ENCODE measurements at regions not wholly inside any gene's neighbourhood (a gene's known extent, or its start where the extent isn't known, plus 50 kb on each side); places are given as distances from the start of the nearest gene placed in this dataset.
"Not testable (repeated sequence)": the region's sequence is repeated elsewhere in the genome, so short reads cannot be mapped to it uniquely, and the experiment has no call there.

DNA sequence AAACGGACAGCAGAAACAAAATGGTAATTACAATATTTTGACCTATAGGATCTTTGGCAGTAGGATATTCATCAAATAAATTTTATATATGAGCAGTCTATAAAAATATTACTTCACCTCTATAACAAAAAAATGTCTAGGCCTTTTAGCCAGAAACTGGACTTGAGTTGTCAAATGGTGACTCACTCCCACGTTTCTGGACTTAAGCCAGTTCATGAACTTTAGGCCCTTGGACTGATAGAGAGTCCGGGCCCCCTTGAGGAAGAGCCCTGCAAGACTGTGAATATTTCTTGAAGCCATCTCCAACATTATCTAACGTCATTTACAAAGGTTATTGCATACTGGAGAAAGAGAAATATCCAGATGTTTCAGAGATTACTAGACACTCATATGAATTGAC, 106.8 kb upstream of the FAM47A start:
- DNase-seq = no peak

DNA sequence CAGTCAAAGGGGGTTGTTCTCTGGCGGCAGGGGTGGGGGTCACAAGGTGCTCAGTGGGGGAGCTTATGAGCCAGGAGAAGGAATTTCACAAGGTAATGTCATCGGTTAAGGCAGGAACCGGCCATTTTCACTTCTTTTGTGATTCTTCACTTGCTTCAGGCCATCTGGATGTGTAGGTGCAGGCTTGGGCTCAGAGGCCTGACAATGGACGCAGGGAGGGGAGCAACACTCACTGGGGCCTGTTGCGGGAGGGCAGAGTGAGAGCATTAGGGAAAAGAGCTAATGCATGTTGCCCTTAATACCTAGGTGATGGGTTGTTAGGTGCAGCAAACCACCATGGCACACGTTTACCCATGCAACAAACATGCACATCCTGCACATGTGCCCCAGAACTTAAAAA, 98.0 kb upstream of the FAM47A start:
- not testable (repeated sequence) for DNase-seq

DNA sequence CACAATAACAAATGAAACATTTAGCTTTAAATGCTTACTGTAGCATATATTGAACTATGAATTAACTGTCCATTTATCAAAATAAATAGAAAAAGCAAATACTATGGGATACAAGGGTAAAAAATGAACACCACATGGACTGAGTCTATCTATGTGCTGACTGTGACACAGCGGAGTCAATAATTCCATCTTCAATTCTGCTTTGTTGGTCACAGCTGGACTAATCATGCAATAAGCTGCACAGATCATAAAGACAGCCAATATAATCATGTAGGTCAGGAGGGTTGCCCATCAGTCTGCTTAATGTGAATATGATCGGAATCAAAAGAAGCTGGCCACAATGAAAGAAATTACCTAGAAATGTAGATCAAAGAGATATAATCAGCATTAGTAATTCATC, 95.7 kb upstream of the FAM47A start:
- DNase-seq = no peak

DNA sequence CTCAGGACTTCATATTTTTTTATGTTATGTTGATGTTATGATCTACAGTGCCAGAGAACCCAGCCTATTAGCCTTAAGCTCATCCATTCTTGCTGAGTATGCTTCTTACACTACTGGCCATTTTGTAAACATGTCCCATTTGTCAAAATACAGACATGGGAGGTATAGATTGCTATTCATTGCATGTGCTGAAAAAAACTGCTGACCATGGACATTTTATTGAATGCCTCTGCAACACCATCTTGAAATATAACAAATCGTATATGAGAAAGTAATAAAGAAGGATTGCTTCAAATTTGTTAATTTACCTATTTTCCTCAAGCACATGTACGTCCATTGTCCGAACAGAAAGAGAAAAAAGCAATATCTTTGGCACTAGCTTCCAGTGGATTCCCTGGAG, 91.5 kb upstream of the FAM47A start:
- DNase-seq = no peak

DNA sequence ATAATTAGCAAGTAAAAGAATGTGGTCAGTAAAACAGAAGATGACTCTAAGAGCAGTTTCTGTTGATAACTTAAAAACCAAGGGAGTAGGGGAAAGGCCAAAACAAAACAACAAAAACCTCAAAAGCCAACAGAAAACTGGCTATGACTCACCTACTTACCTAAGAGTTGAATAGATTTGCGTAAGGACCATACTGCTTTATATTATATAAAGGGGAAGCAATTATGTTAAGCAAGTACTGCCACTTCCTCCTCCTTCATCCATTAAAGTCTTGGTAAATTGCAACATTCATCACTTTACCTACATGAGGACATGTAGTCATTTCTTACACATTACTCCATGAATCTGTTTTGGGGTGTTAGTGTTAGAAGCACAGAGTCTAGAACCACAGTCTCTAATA, 85.9 kb upstream of the FAM47A start:
- no peak for DNase-seq

DNA sequence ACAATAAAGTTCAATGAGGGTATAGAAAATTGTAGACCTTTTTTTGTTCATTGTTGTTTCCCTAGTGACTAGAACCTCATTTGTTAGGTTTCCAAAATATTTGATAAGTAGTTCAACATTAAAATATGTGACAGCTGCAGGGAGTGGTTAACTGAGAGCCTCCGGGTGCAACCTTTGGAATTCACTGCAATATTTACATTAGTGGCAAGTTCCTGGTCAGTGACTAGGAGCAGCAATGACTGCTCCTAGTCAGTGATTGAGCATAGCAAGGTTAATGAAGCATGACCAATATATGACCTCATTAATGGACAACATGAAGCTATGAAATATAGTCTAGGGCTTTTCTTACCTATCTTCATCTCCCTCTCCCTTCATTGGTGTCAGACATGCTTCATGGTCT, 65.8 kb upstream of the FAM47A start:
- no peak for DNase-seq

All from stimulated activated CD4-positive, alpha-beta T cell treated with anti-CD3 and anti-CD28 coated beads, Interleukin-4, amount 100 ng/mL, for 24 hours (primary cell).